ENCODE measurements at regions not wholly inside any gene's neighbourhood (a gene's known extent, or its start where the extent isn't known, plus 50 kb on each side); places are given as distances from the start of the nearest gene placed in this dataset.
"Not testable (repeated sequence)": the region's sequence is repeated elsewhere in the genome, so short reads cannot be mapped to it uniquely, and the experiment has no call there.

GRCh38 chr1:182255494-182255893, 136.1 kb downstream of the GLUL start:
- Mint-ChIP-seq H3K27ac (ENCODE audit: unreplicated experiment) (no peak overlapping the region), H3K4me3 (ENCODE audit: unreplicated experiment) (no peak overlapping the region), H3K27me3 (ENCODE audit: low read depth) (peaks cover 1% of the 10 kb centered on the region), H3K4me1 (ENCODE audit: low read depth) (peaks cover 11% of the 10 kb centered on the region), H3K9me3 (ENCODE audit: low read depth) (no peaks in the 10 kb centered on the region), H3K36me3 (ENCODE audit: low read depth) (no peaks in the 10 kb centered on the region)
- no peak for TF ChIP-seq CTCF (IDR thresholded peaks at IDR 0.05)
- DNase-seq (ENCODE audit: low spot score), result no peak

GRCh38 chr1:182253319-182253860, 138.2 kb downstream of the GLUL start:
- no peak overlapping the region for H3K27ac Mint-ChIP-seq (ENCODE audit: unreplicated experiment)
- TF ChIP-seq CTCF (IDR thresholded peaks at IDR 0.05), result no peak
- no peaks in the 10 kb centered on the region for H3K4me1 Mint-ChIP-seq (ENCODE audit: low read depth)
- DNase-seq (ENCODE audit: low spot score), result no peak
- no peaks in the 10 kb centered on the region for H3K36me3 Mint-ChIP-seq (ENCODE audit: low read depth)
- no peaks in the 10 kb centered on the region for H3K9me3 Mint-ChIP-seq (ENCODE audit: low read depth)
- peaks cover 4% of the 10 kb centered on the region for H3K27me3 Mint-ChIP-seq (ENCODE audit: low read depth)
- no peak overlapping the region for H3K4me3 Mint-ChIP-seq (ENCODE audit: unreplicated experiment)

GRCh38 chr1:182251561-182251960, 140.0 kb downstream of the GLUL start:
- Mint-ChIP-seq H3K9me3 (ENCODE audit: low read depth) (no peaks in the 10 kb centered on the region), H3K27ac (ENCODE audit: unreplicated experiment) (no peak overlapping the region), H3K27me3 (ENCODE audit: low read depth) (peaks cover 4% of the 10 kb centered on the region), H3K4me1 (ENCODE audit: low read depth) (no peaks in the 10 kb centered on the region), H3K4me3 (ENCODE audit: unreplicated experiment) (no peak overlapping the region), H3K36me3 (ENCODE audit: low read depth) (no peaks in the 10 kb centered on the region)
- no peak for DNase-seq (ENCODE audit: low spot score)
- no peak for TF ChIP-seq CTCF (IDR thresholded peaks at IDR 0.05)

GRCh38 chr1:182249201-182249676, 142.4 kb downstream of the GLUL start:
- Mint-ChIP-seq H3K9me3 (ENCODE audit: low read depth) (no peaks in the 10 kb centered on the region), H3K27ac (ENCODE audit: unreplicated experiment) (no peak overlapping the region), H3K4me3 (ENCODE audit: unreplicated experiment) (no peak overlapping the region), H3K36me3 (ENCODE audit: low read depth) (no peaks in the 10 kb centered on the region), H3K4me1 (ENCODE audit: low read depth) (no peaks in the 10 kb centered on the region), H3K27me3 (ENCODE audit: low read depth) (peaks cover 5% of the 10 kb centered on the region)
- no peak for TF ChIP-seq CTCF (IDR thresholded peaks at IDR 0.05)
- DNase-seq (ENCODE audit: low spot score), result no peak

- no peaks in the 10 kb centered on the region for H3K36me3 Mint-ChIP-seq (ENCODE audit: low read depth)
Measured at GRCh38 chr1:182248721-182249120, 142.9 kb downstream of the GLUL start.

GRCh38 chr1:182247813-182248212, 143.8 kb downstream of the GLUL start:
- H3K4me3 Mint-ChIP-seq (ENCODE audit: unreplicated experiment), result not testable (repeated sequence)

More at GRCh38 chr1:182248721-182249120, 142.9 kb downstream of the GLUL start:
- Mint-ChIP-seq H3K4me3 (ENCODE audit: unreplicated experiment) (no peak overlapping the region), H3K27ac (ENCODE audit: unreplicated experiment) (no peak overlapping the region), H3K9me3 (ENCODE audit: low read depth) (no peaks in the 10 kb centered on the region), H3K27me3 (ENCODE audit: low read depth) (peaks cover 7% of the 10 kb centered on the region), H3K4me1 (ENCODE audit: low read depth) (no peaks in the 10 kb centered on the region)
- TF ChIP-seq CTCF (IDR thresholded peaks at IDR 0.05), result no peak
- DNase-seq (ENCODE audit: low spot score), result no peak

More at GRCh38 chr1:182247813-182248212, 143.8 kb downstream of the GLUL start:
- H3K27ac Mint-ChIP-seq (ENCODE audit: unreplicated experiment); H3K27me3 Mint-ChIP-seq (ENCODE audit: low read depth); H3K4me1 Mint-ChIP-seq (ENCODE audit: low read depth); H3K9me3 Mint-ChIP-seq (ENCODE audit: low read depth); H3K36me3 Mint-ChIP-seq (ENCODE audit: low read depth); DNase-seq (ENCODE audit: low spot score): not testable (repeated sequence)
